ENCODE measurements at regions not wholly inside any gene's neighbourhood (a gene's known extent, or its start where the extent isn't known, plus 50 kb on each side); places are given as distances from the start of the nearest gene placed in this dataset.

- Histone ChIP-seq H3K4me1 (ENCODE audit: insufficient read depth, low read length, poor library complexity, severe bottlenecking) (no peaks in the 10 kb centered on the region), H3K4me2 (ENCODE audit: low read length) (no peak overlapping the region), H3K36me3 (ENCODE audit: insufficient read depth, low read length) (no peaks in the 10 kb centered on the region), H3K4me3 (ENCODE audit: low read depth, low read length, poor library complexity, severe bottlenecking) (no peak overlapping the region), H3K27ac (ENCODE audit: low read depth, low read length, poor library complexity, severe bottlenecking) (no peak overlapping the region), H2AFZ (ENCODE audit: low read length) (no peak overlapping the region), H3K9me2 (ENCODE audit: insufficient read depth, low read length) (no peaks in the 10 kb centered on the region), H4K20me1 (ENCODE audit: insufficient read depth, low read length) (no peaks in the 10 kb centered on the region), H3K79me2 (ENCODE audit: insufficient read depth, low read depth, low read length) (no peaks in the 10 kb centered on the region), H3K9me3 (ENCODE audit: low read length) (no peaks in the 10 kb centered on the region)
- BruUV-seq (replicated peaks), result no TSS peak
- DNase-seq (ENCODE audit: low spot score), result no peak
- CTCF ChIA-PET (ENCODE audit: unreplicated experiment), result no interaction called here
- POLR2A ChIA-PET, result no interaction called here
- intact Hi-C loops (cut with micrococcal nuclease; ENCODE audit: unreplicated experiment), result loop anchor here (5.0 kb wide), 1 partner anchor 226 kb away; no protein-coding TSS in a partner anchor
- TF ChIP-seq EZH2phosphoT487 (IDR thresholded peaks at IDR 0.05; ENCODE audit: borderline replicate concordance, low read depth, low read length) (no peak), CTCF (conservative IDR thresholded peaks at IDR 0.05; ENCODE audit: low read length) (no peak)
Measured at GRCh38 chr20:57877995-57878394, 168.2 kb upstream of the PMEPA1 start.

GRCh38 chr20:57877131-57877824 is 167.5 kb upstream of the PMEPA1 start:
- Histone ChIP-seq H3K4me2 (ENCODE audit: low read length) (no peak overlapping the region), H3K9me3 (ENCODE audit: low read length) (no peaks in the 10 kb centered on the region), H3K79me2 (ENCODE audit: insufficient read depth, low read depth, low read length) (no peaks in the 10 kb centered on the region), H2AFZ (ENCODE audit: low read length) (no peak overlapping the region), H3K27ac (ENCODE audit: low read depth, low read length, poor library complexity, severe bottlenecking) (no peak overlapping the region), H3K4me1 (ENCODE audit: insufficient read depth, low read length, poor library complexity, severe bottlenecking) (no peaks in the 10 kb centered on the region), H3K9me2 (ENCODE audit: insufficient read depth, low read length) (no peaks in the 10 kb centered on the region), H3K4me3 (ENCODE audit: low read depth, low read length, poor library complexity, severe bottlenecking) (no peak overlapping the region), H4K20me1 (ENCODE audit: insufficient read depth, low read length) (no peaks in the 10 kb centered on the region), H3K36me3 (ENCODE audit: insufficient read depth, low read length) (no peaks in the 10 kb centered on the region)
- intact Hi-C loops (cut with micrococcal nuclease; ENCODE audit: unreplicated experiment), result loop anchor here (5.0 kb wide), 1 partner anchor 225 kb away; no protein-coding TSS in a partner anchor
- ChIA-PET CTCF (ENCODE audit: unreplicated experiment) (no interaction called here), POLR2A (no interaction called here)
- BruUV-seq (replicated peaks), result no TSS peak
- no peak for DNase-seq (ENCODE audit: low spot score)
- TF ChIP-seq CTCF (conservative IDR thresholded peaks at IDR 0.05; ENCODE audit: low read length), result no peak
- no peak for TF ChIP-seq EZH2phosphoT487 (IDR thresholded peaks at IDR 0.05; ENCODE audit: borderline replicate concordance, low read depth, low read length)

- POLR2A ChIA-PET, result no interaction called here
- BruUV-seq (replicated peaks), result no TSS peak
- intact Hi-C loops (cut with micrococcal nuclease; ENCODE audit: unreplicated experiment), result loop anchor here (5.0 kb wide), 1 partner anchor 224 kb away; no protein-coding TSS in a partner anchor
Measured at GRCh38 chr20:57876163-57876562, 166.3 kb upstream of the PMEPA1 start.

More at GRCh38 chr20:57876163-57876562, 166.3 kb upstream of the PMEPA1 start:
- Histone ChIP-seq H3K36me3 (ENCODE audit: insufficient read depth, low read length) (no peaks in the 10 kb centered on the region), H3K4me3 (ENCODE audit: low read depth, low read length, poor library complexity, severe bottlenecking) (no peak overlapping the region), H3K4me1 (ENCODE audit: insufficient read depth, low read length, poor library complexity, severe bottlenecking) (no peaks in the 10 kb centered on the region), H3K9me2 (ENCODE audit: insufficient read depth, low read length) (no peaks in the 10 kb centered on the region), H3K4me2 (ENCODE audit: low read length) (no peak overlapping the region), H3K79me2 (ENCODE audit: insufficient read depth, low read depth, low read length) (no peaks in the 10 kb centered on the region), H2AFZ (ENCODE audit: low read length) (no peak overlapping the region), H3K27ac (ENCODE audit: low read depth, low read length, poor library complexity, severe bottlenecking) (no peak overlapping the region), H3K9me3 (ENCODE audit: low read length) (no peaks in the 10 kb centered on the region), H4K20me1 (ENCODE audit: insufficient read depth, low read length) (no peaks in the 10 kb centered on the region)
- CTCF ChIA-PET (ENCODE audit: unreplicated experiment), result no interaction called here
- DNase-seq (ENCODE audit: low spot score), result no peak
- TF ChIP-seq CTCF (conservative IDR thresholded peaks at IDR 0.05; ENCODE audit: low read length) (no peak), EZH2phosphoT487 (IDR thresholded peaks at IDR 0.05; ENCODE audit: borderline replicate concordance, low read depth, low read length) (no peak)

All from OCI-LY7 (cell line).